NCI-H2196 (cell line): ENCODE measurements at regions not wholly inside any gene's neighbourhood (a gene's known extent, or its start where the extent isn't known, plus 50 kb on each side); places are given as distances from the start of the nearest gene placed in this dataset.
"Not testable (repeated sequence)": the region's sequence is repeated elsewhere in the genome, so short reads cannot be mapped to it uniquely, and the experiment has no call there.

Experiments used
- DNase-seq: peaks from one replicate; lab custom pipeline; 2025; ENCODE audit not compliant: unreplicated experiment; lab: John Stamatoyannopoulos, UW

DNA sequence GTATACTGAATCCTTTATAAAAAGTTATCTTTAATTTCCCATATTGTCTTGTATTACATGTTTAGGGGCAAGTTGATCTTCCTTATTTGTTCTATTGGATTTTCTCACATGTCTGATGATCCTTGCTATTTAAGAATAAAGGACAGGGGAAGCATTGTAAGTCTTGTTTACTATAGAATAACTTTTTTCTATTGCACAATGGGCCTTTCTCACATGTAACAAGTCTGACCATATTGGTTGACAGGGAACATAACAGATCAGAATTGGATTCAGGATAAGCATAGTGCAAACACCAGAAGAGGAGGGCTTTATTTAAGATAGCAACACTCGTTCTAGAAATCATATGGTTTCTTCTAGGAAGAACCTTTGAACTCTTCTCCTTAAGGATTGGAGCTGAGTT lies 257.9 kb upstream of the RBMS3 start:
- no peak for DNase-seq

DNA sequence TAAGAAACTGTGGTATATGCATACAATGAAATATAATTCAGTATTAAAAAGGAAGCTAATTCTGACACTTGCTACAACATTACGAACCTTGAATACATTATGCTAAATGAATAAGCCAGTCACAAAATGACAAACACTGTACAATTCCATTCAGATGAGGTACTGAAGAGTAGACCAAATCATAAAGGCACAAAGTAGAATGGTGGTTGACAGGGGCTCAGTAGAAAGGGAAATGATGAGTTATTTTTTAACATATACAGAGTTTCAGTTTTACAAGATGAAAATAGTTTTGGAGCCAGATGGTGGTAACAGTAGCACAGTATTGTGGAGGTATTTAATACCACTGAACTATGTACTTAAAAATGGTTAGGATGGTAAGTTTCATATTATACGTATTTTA lies 254.6 kb upstream of the RBMS3 start:
- no peak for DNase-seq

DNA sequence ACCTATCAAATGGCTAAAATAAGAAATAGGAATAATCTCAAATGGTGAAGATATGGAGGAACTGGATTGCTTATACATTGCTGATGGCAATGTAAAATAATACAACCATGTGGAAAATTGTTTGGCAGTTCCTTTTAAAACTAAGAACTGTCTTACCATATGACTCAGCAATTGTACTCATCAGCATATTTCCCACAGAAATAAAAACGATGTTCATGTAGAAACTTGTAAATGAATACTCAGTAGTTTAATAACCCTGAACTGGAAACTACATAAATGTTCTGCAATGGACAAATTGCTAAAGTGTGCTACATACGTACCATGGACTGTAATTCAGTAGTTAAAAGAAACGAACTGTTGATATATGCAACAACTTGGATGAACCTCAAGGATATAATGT lies 253.9 kb upstream of the RBMS3 start:
- no peak for DNase-seq

DNA sequence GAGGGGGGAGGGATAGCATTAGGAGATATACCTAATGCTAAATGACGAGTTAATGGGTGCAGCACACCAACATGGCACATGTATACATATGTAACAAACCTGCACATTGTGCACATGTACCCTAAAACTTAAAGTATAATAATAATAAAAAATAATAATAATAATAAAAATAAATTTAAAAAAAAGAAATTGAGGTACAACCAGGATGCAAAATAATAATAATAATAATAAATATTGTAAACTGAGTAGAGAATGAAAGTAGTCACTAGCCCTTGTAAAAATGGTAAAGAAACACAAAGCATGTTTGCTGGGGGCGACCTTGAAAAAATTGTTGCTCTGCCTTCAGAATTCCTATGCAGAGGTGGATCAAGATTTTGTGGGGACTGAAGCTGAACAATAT lies 249.7 kb upstream of the RBMS3 start:
- not testable (repeated sequence) for DNase-seq

DNA sequence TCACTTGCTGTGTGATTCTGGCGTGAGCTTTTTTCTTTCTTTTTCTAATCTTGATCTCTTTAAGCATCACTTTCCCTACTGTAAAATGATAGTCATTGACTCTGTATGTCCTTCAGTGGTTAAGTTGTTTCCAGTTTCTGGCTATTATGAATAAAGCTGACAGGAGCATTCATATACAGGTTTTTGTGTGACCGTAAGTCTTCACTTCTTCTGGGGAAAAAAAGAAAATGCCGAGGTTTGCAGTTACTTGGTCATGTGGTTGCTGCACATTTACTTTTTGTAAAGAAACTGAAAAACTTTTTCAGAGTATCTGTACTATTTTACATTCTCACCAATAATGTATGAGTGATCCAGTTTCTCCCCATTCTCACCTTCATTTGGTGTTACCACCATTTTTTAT lies 247.4 kb upstream of the RBMS3 start:
- no peak for DNase-seq

DNA sequence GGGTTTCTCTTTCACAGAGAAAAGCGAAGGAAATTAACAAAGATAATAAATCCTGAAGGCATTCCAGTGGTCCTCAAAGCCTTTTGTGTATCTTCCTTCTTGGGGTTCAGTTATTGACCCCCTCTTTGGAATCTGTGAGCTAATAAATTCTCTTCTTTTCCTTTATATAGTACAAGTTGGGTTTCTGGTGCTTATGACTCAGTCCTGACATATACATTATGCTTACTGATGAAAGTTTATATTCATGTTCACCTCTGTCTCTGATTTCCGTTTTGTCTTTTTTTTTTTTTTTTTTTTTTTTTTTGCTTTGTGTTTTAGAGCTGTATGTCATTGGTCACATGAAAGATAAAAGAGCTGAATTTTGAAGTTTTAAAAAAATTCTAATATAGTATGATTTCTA lies 230.7 kb upstream of the RBMS3 start:
- no peak for DNase-seq

DNA sequence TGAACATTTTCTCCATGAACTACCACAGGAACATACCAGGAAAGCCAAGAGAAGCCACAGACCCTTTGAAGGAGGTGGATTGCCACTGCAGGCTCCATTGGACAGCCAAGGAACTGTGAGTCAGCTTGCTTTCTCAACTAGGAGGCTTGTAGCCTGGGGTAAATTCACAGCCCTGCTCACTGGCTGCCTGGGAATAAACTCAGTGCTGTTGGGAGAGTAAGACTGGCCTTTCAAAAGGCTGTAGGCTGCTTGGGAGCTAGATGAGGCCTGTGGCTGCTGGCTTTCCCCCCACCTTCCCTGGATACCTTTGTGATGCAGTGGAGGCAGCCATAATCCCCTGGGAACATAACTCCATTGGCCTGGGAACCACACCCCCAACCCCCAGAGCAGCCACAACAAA lies 223.5 kb upstream of the RBMS3 start:
- DNase-seq: no peak

DNA sequence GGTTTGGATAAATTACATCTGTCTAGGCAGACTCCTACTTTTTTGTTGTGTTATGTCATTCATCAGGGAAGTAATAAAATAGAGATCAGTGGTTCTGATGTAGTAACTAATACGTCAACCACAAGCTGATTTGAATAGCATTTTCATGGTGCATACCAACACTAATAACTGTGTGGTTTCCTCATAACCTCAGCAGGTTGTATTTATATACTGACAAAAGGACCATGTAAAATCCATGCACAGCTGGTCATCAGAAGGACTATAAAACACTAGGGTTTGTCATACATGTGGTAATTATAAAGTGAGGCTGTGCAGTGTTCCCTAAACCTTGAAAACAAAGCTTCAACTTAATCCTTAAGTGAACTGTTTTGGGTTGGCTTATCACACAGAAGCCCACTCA lies 216.8 kb upstream of the RBMS3 start:
- no peak for DNase-seq

DNA sequence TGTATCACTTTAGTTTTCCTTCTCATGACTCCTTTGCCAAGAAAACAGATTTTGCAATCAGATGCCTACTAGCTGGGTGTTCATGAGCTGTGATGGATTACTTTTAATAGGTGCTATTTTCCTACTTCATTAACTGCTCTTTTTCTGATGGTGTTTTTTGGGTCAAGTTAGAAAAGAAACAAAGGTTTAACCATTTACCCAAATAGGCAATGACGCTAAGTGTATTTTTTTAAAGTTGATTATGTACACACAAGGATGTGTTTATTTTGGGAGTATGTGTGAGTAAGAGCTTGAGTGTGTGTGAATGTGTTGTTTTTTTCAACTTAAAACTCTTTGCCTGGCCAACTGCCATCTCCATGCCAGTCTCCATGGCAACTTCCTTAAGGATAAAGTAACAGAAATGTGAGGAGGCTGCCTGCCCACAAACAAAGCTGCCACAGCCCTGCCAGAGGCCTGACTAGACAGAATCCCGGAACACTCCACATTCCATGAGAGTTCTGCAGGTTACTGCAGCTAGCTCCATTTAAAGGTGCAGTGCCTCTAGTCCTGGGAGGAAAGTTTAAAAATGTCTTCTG lies 215.6 kb upstream of the RBMS3 start:
- DNase-seq: peak; percentile 79

DNA sequence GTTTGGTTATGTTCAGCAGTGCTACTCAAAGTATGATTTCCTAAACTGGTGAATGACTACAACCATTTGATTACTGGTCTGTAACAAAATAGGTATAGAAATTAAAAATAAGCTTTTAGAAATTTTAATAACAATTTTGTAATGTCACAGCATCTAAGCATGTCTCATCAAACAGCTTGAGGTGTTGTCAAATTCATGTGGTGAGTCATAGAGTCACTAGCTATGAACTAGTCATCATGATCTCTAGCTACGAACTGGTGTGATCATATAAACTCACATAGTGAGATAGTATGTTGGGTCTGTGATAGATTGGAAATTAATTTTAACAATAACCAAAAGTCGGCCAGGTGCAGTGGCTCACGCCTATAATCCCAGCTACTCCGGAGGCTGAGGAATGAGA lies 213.9 kb upstream of the RBMS3 start:
- no peak for DNase-seq

DNA sequence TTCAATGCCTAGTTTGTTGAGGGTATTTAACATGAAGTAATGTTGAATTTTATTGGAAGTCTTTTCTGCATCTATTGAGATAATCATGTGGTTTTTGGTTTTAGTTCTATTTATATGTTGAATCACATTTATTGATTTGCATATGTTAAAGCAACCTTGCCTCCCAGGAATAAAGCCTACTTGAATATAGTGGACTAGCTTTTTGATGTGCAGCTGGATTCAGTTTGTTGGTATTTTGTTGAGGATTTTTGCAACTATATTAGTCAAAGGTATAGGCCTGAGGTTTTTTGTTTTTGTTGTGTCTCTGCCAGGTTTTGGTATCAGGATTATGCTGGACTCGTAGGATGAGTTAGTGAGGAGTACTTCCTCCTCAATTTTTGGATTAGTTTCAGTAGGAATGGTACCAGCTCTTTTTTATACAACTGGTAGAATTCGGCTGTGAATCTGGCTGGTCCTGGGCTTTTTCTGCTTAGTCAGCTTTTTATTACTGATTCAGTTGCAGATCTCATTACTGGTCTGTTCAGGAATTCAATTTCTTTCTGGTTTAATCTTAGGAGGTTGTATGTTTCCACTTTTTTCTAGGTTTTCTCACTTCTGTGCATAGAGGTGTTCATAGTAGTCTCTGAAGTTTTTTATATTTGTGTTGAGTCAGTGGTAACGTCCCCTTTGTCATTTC lies 209.8 kb upstream of the RBMS3 start:
- no peak for DNase-seq

DNA sequence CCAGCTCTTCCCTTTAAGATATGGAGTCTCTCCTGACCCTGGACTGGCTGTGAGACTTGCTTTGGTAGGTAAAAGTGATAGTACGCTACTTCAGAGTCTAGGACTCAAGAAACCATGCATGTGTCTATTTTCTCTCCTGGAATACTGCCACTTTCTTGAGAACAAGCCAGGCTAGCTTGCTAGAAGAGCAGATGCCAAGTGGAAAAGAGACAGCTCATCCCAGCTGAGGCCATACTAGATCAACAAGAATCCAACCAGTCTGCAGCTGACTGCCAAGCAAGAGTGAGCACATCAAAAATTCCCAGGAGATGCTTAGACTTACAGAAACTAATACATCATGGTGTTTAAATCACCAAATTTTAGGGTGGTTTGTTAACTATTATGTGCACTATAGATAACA lies 208.3 kb upstream of the RBMS3 start:
- no peak for DNase-seq

DNA sequence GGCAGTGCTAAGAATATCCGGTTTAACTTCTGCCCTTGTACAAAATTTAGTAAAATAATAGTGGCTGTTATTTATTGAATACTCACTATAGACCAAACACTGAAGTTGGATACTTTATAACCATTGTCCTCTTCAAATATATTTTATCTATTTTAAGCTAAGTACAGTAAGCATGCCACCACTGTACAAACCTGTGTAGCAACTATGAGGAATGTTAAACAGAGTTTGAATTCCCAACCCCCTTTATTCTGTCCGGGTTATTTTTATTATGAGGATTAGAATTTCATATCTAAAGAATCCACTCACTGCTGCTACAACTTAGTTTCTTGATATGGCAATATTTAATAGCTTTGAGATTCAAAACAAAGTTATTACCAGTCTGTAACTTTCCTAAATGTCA lies 203.5 kb upstream of the RBMS3 start:
- no peak for DNase-seq

DNA sequence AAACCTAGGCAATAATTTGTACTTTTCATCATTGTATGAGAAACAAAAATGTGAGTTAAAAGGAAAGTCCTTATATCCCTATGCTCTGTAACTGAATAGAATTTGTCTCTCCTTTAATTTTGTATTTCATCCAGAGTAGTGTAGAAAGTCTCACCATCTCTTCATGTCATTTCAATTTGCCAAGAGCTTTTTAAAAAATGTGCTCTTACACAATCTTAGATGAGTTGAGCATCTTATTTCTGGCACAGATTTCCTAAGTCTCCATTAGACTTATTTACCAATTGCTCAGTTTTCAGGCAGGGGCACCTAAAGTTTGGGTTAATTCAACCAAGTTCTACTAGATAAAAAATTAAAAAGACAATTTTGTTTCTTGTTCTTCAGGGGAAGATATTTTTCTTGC lies 201.5 kb upstream of the RBMS3 start:
- DNase-seq: no peak

DNA sequence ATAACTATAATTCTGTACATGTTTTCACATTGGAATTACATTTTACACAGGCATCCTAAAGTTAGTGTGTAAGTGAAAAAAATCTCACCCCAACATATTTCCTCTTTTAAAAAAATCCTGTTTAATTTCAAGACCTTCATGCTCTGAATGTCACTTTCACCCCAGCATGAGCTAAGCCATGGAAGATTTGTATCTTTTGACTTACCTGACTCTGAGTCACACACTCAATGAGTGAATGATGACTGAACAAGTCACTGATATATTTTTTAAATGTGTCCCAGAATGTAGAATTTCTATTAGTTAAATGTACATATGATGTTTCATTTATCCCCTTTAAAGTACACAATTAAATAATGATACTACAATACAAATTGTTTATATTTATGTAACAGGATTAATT lies 199.9 kb upstream of the RBMS3 start:
- DNase-seq: no peak

DNA sequence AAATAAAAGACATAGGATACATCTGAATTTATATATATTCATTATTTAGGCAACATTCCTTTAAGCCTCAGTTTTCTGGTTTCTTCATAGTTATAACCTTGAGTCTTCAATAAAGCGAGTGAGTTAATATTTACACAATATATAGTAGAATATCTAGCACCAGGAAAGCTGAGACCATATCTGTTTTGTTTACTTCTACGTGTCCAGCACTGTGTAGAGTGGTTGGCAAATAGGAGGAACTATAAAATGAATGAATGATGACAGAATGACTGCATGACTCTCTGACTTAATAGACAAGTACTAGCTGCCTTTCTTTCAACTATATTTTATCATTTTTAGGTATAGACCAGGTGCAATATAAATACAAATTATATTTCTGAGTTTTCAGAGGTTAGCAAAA lies 197.8 kb upstream of the RBMS3 start:
- no peak for DNase-seq

DNA sequence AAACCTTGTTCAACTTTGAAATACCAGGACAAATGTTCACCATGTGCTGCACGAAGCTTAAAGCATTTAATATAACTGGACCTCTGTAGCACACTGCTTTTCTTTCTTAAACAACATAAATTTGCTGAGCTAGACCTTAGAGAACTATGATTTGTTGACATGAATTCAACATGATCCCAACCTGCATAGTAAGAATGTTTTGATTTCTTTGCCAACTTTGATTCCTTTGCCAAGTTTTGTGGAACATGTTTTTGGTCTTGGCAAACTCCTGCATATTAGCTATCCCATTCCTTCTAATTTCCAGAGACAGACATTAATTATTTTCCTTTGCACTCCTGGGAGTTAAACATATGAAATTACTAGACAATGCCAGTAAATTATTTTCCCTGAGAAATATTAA lies 197.2 kb upstream of the RBMS3 start:
- DNase-seq: no peak

DNA sequence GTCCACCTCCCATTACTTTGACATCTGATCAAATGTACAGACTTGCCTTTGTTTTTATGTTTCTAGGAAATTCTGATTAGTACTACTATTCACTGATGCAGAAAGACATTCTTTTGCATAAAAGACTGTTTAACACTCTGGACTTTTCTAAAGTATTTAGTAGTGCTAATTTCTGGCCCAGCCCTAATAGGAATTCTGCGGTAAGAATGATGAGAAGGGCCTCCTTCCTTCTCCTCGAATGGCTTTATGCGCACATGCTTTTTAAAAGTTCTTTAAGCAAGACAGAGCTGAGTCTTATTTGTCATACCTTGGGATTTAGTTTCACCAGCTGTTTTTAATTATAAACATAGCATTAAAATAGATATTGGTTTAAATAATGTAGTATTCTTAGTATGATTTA lies 192.3 kb upstream of the RBMS3 start:
- no peak for DNase-seq

DNA sequence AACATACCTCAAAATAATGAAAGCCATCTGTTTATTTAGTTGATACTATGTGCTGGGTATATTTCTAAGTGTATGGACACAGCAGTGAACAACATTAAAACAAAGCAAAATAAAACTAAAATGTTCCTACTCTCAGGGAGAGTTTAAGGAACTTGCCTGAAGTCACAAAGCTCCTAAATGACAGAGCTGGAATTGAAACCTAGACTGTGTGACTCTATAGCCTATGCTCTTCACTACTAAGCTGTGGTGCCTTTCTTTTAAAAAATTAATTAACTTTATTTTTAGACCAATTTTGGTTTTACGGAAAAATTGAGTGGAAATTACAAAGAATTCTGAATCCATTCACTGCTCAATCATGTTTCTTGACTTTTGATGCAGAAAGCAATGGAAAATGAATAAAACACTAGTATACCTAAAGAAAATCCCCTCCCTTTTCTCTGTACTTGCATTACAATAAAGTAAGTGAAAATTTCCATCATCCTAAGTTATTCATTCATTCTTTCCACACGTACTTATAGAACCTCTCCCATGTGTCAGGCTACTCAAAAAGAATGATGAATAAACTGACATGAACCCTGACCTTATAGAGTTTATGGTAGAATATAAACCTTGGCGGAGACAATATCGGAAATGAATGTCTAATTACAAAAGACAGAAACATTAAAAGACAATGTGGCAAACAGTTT lies 189.8 kb upstream of the RBMS3 start:
- no peak for DNase-seq

DNA sequence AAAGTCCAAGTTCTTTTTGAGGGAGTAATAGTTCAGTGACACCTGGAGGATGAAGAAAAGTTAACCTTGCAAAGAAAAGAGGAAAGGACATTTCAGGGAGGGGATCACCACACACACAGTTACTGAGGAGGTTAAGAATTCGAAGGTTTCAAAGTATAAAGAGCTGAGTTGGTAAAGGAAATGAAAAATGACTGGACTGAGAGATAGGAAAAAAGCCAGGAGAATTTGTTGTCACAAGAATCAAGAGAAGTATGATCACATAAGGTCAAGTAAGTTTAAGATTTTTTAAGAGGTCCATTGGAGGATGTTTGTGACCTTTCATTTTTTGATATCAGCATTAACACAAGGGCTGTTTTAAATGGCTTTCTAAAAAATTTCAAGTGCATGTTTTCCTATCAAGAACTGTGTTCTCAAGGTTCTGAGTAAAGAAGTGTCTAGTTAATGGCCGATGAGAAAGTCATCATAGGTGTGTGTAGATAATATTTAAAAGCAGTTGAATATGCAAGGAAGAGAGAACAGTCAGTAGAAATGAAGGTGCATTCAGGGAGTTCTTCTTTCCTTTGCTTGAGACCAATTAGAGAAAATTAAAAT lies 189.2 kb upstream of the RBMS3 start:
- DNase-seq: no peak

DNA sequence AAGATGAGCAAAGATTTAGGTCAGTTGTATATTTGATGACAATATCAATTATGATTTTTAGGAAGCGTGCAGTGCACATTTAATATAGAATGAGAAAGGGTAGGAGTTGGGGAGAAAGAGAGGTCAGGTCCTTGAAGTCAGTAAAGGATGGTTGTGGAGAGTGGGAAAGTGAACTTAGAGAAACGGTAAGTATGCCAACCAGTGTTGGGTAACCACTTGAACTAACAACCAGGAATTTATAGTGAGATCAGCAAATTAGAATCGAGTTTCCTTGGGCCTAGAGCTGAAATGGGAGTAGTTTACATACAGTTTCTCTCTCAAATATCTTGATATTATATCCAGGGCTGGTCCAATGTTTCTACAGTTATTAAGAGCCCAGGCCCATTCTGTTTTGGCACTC lies 188.5 kb upstream of the RBMS3 start:
- no peak for DNase-seq

DNA sequence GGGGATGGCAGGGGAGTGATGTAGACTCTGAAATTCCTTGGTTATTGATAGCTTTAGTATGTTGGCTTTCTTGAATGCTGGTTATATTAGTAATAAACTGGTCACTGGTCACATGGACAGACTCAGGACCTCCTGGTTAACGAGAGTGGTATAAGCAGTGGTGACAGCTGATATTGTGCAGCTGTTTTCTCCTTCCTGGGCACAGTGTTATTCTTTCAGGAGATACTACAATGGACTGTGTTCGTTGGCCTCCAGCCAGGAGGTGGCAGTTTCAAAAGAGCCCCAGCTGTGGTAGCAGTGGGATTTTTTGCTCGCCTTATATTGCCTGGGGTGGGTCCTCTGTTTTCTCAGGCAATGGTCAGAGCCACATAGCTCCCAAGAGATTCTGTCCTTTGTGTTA lies 181.6 kb upstream of the RBMS3 start:
- no peak for DNase-seq
